Left lung (tissue), 4 donors: ENCODE measurements at regions not wholly inside any gene's neighbourhood (a gene's known extent, or its start where the extent isn't known, plus 50 kb on each side); places are given as distances from the start of the nearest gene placed in this dataset.

Experiments
- ATAC-seq: fragments of 200-7000 bp; cut with Tn5 transposase; one replicate; pipeline ENCODE4 v1.9.1; 2020; ENCODE audit warnings: moderate library complexity
- DNase-seq, 4 donors: peaks; one replicate each; pipeline ENCODE4 v3.0.0-alpha.2; 2013 to 2020
- H3K27ac ChIP-seq, 2 donors: fragments of 200-600 bp; sonication (generic) in 1 of 2; one replicate each; pipeline versions ENCODE4 v1.5.0 to v1.8.0; 2020 to 2021
- H3K27me3 ChIP-seq, 2 donors: fragments of 200-600 bp; sonication (generic) in 1 of 2; one replicate each; pipeline versions ENCODE4 v1.5.0 to v1.8.0; 2020 to 2021
- H3K36me3 ChIP-seq, 2 donors: fragments of 200-600 bp; sonication (generic) in 1 of 2; one replicate each; pipeline versions ENCODE4 v1.5.0 to v1.8.0; 2020 to 2021
- H3K4me1 ChIP-seq, 2 donors: fragments of 200-600 bp; one replicate each; pipeline ENCODE4 v1.8.0; 2021
- H3K4me3 ChIP-seq, 2 donors: fragments of 200-600 bp; sonication (generic) in 1 of 2; one replicate each; pipeline versions ENCODE4 v1.5.0 to v1.8.0; 2020 to 2021; ENCODE audit warnings: mild to moderate bottlenecking in 1 of 2
- H3K9me3 ChIP-seq, 2 donors: fragments of 200-600 bp; sonication (generic) in 1 of 2; one replicate each; pipeline versions ENCODE4 v1.5.0 to v1.8.0; 2020 to 2021
- intact Hi-C, 2 donors: fragments of 100-400 bp; cut with DNase I; formaldehyde crosslinking; loops; one replicate each; pipeline versions ENCODE4 v1.11.2 to v1.14.2; 2022
- TF ChIP-seq, protein P1 (sequence below), 2 donors: fragments of 200-600 bp; sonication (generic) in 1 of 2; IDR thresholded peaks; one replicate each; pipeline versions ENCODE4 v1.5.0 to v1.8.0; 2021; ENCODE audit warnings: antibody characterized with exemption in 2 of 2
- donor health status: DM: no; HTN: yes; CAD: no.
- donor health status: DM: no; HTN: no; CAD: no.

DNA sequence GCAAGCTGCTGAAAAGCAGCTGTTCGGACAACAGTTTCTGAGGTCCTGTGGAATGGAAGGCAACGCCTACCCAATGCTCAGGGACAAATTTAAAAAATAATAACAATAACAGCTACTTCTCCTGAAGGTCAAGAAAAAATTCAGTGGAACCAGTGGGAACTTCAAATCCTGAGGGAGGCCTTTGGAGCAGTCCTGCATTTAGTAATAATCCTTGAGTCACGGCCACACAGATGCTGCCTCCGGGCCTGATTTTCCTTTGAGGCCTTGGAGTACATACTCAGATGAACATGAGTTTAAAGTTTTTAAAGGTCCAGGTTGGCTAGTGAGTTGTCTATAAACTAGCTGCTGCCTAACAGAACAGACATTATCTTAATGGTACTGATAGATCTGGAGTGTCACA is 268.0 kb downstream of the MSRB3 start:
- no peak for DNase-seq
- Histone ChIP-seq H3K4me3 (no peak overlapping the region), H3K4me1 (no peaks in the 10 kb centered on the region), H3K27ac (no peak overlapping the region), H3K36me3 (no peaks in the 10 kb centered on the region), H3K9me3 (peaks cover 0 to under 1% of the 10 kb centered on the region in 2 donors), H3K27me3 (no peaks in the 10 kb centered on the region)
- intact Hi-C loops = no loop called here
- TF ChIP-seq, protein P1, sequence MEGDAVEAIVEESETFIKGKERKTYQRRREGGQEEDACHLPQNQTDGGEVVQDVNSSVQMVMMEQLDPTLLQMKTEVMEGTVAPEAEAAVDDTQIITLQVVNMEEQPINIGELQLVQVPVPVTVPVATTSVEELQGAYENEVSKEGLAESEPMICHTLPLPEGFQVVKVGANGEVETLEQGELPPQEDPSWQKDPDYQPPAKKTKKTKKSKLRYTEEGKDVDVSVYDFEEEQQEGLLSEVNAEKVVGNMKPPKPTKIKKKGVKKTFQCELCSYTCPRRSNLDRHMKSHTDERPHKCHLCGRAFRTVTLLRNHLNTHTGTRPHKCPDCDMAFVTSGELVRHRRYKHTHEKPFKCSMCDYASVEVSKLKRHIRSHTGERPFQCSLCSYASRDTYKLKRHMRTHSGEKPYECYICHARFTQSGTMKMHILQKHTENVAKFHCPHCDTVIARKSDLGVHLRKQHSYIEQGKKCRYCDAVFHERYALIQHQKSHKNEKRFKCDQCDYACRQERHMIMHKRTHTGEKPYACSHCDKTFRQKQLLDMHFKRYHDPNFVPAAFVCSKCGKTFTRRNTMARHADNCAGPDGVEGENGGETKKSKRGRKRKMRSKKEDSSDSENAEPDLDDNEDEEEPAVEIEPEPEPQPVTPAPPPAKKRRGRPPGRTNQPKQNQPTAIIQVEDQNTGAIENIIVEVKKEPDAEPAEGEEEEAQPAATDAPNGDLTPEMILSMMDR (IDR thresholded peaks at IDR 0.05) = no peak
- no peak for ATAC-seq

DNA sequence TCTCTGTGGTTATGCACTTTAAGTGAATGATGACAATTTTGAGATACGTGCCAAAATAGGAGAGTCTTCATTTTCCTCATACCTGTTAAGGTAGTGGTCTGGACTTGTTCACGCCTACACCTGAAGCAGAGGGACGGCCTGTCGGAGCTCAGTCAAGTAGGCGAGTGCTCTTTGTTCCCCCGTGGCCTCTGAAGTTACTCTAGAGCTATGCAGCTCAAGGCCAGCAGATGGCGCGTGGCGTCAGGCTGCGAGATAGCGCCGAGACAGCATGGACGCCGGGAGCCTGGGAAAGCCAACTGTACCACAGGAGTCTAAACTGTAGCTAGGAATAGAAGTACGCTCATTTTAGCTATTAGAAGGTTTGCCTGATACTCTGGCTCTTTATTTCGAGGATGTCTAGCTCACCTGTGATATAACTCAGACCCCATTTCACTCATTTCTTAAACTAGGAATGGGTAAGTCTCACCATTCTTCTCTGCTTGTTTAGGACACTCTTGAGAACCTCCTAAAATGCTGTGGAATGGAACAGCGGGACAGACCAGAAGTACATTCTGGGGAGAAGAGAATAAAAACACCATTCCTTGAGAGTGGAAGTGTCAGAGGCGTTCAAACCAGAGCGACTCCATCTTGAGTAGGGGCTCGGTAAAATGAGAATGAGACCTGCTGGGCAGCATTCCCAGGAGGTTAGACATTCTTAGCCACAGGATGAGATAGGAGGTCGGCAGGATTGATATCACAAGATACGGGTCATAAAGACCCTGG is 267.4 kb upstream of the HMGA2 start:
- TF ChIP-seq, protein P1 (IDR thresholded peaks at IDR 0.05) = peak; percentile 84 to 88
- intact Hi-C loops = no loop called here

GRCh38 chr12:65557438-65558181 is 266.7 kb upstream of the HMGA2 start:
- H3K4me1 ChIP-seq = peaks cover 0 to 7% of the 10 kb centered on the region in 2 donors
- no peak overlapping the region for H3K27ac ChIP-seq
- no peak overlapping the region for H3K4me3 ChIP-seq
- DNase-seq = no peak
- H3K9me3 ChIP-seq = no peaks in the 10 kb centered on the region
- no peak for ATAC-seq
- intact Hi-C loops = no loop called here
- H3K36me3 ChIP-seq = no peaks in the 10 kb centered on the region
- TF ChIP-seq, protein P1 (IDR thresholded peaks at IDR 0.05) = no peak
- peaks cover 0 to 6% of the 10 kb centered on the region in 2 donors for H3K27me3 ChIP-seq

More for the DNA sequence above, 267.4 kb upstream of the HMGA2 start:
- no peak overlapping the region for H3K27ac ChIP-seq
- H3K27me3 ChIP-seq = peaks cover 0 to 6% of the 10 kb centered on the region in 2 donors
- H3K4me1 ChIP-seq = peaks cover 0 to 7% of the 10 kb centered on the region in 2 donors
- H3K36me3 ChIP-seq = no peaks in the 10 kb centered on the region
- H3K9me3 ChIP-seq = no peaks in the 10 kb centered on the region
- no peak overlapping the region for H3K4me3 ChIP-seq
- ATAC-seq = peak; percentile 100
- peak; percentile 68 to 93 (median 78) for DNase-seq

DNA sequence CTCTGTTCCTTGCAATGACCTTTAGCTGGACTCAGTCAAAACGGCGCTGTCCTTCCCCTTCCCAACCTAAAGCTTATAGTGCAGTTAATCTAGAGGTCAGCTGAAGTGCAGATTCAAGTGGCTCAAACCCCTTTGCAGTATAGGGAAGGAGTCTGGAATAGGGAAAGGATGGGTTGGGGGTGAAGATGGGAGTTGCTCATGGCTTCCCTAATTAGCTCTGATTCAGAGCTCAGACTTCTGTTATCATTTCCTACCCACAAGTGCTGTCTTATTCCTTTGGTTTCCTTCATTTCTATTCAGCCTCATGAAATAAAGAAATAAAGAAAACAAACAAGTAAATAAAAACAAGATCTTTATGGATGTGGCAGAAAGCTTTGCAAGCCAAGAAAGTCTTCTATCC is 264.0 kb upstream of the HMGA2 start:
- H3K27ac ChIP-seq = no peak overlapping the region
- H3K36me3 ChIP-seq = no peaks in the 10 kb centered on the region
- H3K27me3 ChIP-seq = peaks cover 0 to 6% of the 10 kb centered on the region in 2 donors
- no peak for ATAC-seq
- intact Hi-C loops = no loop called here
- H3K9me3 ChIP-seq = no peaks in the 10 kb centered on the region
- DNase-seq = no peak
- TF ChIP-seq, protein P1 (IDR thresholded peaks at IDR 0.05) = no peak
- no peak overlapping the region for H3K4me3 ChIP-seq
- H3K4me1 ChIP-seq = peaks cover 0 to 7% of the 10 kb centered on the region in 2 donors

DNA sequence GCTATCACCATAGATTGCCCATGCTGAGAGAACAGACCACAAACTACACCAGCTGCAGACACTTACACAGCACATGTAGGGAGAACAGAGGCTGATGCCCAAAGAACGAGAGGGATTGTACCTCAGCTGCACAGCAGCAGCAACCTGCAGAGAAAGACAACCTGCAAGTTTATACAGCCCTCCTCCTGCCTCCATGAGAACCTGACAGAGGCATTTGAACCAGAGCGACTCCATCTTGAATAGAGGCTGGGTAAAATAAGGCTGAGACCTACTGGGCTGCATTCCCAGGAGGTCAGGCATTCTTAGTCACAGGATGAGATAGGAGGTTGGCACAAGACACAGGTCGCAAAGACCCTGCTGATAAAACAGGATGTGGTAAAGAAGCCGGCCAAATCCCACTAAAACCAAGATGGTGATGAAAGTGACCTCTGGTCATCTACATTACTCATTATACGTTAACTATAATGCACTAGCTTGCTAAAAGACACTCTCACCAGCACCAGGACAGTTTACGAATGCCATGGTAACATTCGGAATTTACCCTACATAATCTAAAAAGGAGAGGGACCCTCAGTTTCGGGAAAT is 262.4 kb upstream of the HMGA2 start:
- Histone ChIP-seq H3K9me3 (no peaks in the 10 kb centered on the region), H3K27me3 (peaks cover 0 to 15% of the 10 kb centered on the region in 2 donors), H3K4me3 (no peak overlapping the region), H3K27ac (no peak overlapping the region), H3K4me1 (peaks cover 0 to 3% of the 10 kb centered on the region in 2 donors), H3K36me3 (no peaks in the 10 kb centered on the region)
- intact Hi-C loops = no loop called here
- ATAC-seq (no peak), DNase-seq (no peak)
- TF ChIP-seq, protein P1 (IDR thresholded peaks at IDR 0.05) = no peak
